H9 (cell line): ENCODE measurements at regions not wholly inside any gene's neighbourhood (a gene's known extent, or its start where the extent isn't known, plus 50 kb on each side); places are given as distances from the start of the nearest gene placed in this dataset.

ENCODE experiments used
- DNase-seq: peaks from one replicate; pipeline ENCODE4 v3.0.0-alpha.2; 2017
- H2AFZ ChIP-seq: one replicate; pipeline ENCODE4 v1.6.1; 2013; ENCODE audit warnings: mild to moderate bottlenecking, low read length, control low read depth, moderate library complexity
- H2AK5ac ChIP-seq: 2 replicates; pipeline ENCODE4 v1.6.1; 2013; ENCODE audit warnings: low read length, control low read depth, mixed read lengths; ENCODE audit not compliant: insufficient read length
- H2BK120ac ChIP-seq: one replicate; pipeline ENCODE4 v1.6.1; 2013; ENCODE audit warnings: low read depth, mild to moderate bottlenecking, low read length, control low read depth, inconsistent platforms; ENCODE audit not compliant: poor library complexity, severe bottlenecking
- H2BK12ac ChIP-seq: 2 replicates; pipeline ENCODE4 v1.6.1; 2013; ENCODE audit warnings: low read length, control low read depth, mixed read lengths, low read depth; ENCODE audit not compliant: insufficient read length
- H2BK15ac ChIP-seq: 2 replicates; pipeline ENCODE4 v1.6.1; 2013; ENCODE audit warnings: low read depth, low read length, control low read depth
- H2BK20ac ChIP-seq: one replicate; pipeline ENCODE4 v1.6.1; 2013; ENCODE audit warnings: low read depth, mild to moderate bottlenecking, low read length, control low read depth, inconsistent platforms; ENCODE audit not compliant: poor library complexity, severe bottlenecking
- H2BK5ac ChIP-seq: 2 replicates; pipeline ENCODE4 v1.6.1; 2013; ENCODE audit warnings: low read length, control low read depth, mixed read lengths; ENCODE audit not compliant: insufficient read length
- H3K14ac ChIP-seq: 2 replicates; pipeline ENCODE4 v1.6.1; 2013; ENCODE audit warnings: low read length, control low read depth; ENCODE audit not compliant: insufficient read depth
- H3K18ac ChIP-seq: 2 replicates; pipeline ENCODE4 v1.6.1; 2013; ENCODE audit warnings: low read depth, mild to moderate bottlenecking, mixed read lengths, low read length, control low read depth; ENCODE audit not compliant: insufficient read length
- H3K23ac ChIP-seq: 2 replicates; pipeline ENCODE4 v1.6.1; 2013; ENCODE audit warnings: low read length, control low read depth, mixed read lengths, low read depth; ENCODE audit not compliant: insufficient read length
- H3K23me2 ChIP-seq: 2 replicates; pipeline ENCODE4 v1.6.1; 2013; ENCODE audit warnings: low read depth, mild to moderate bottlenecking, mixed read lengths, low read length, control low read depth; ENCODE audit not compliant: insufficient read length, poor library complexity, severe bottlenecking
- H3K27ac ChIP-seq: 2 replicates; pipeline ENCODE4 v1.5.1; 2013; ENCODE audit warnings: low read length, control low read depth, mixed read lengths, low read depth; ENCODE audit not compliant: insufficient read length
- H3K27me3 ChIP-seq: 2 replicates; pipeline ENCODE4 v1.6.1; 2013; ENCODE audit warnings: low read length, control low read depth, inconsistent platforms; ENCODE audit not compliant: insufficient read depth
- H3K4ac ChIP-seq: 2 replicates; pipeline ENCODE4 v1.6.1; 2013; ENCODE audit warnings: low read depth, mild to moderate bottlenecking, control low read depth, inconsistent platforms, low read length, moderate library complexity
- H3K4me1 ChIP-seq: 2 replicates; pipeline ENCODE4 v1.6.1; 2013; ENCODE audit warnings: low read length, control low read depth, inconsistent platforms; ENCODE audit not compliant: insufficient read depth
- H3K4me2 ChIP-seq: 2 replicates; pipeline ENCODE4 v1.6.1; 2013; ENCODE audit warnings: low read length, control low read depth, mixed read lengths; ENCODE audit not compliant: insufficient read length, insufficient read depth
- H3K56ac ChIP-seq: 2 replicates; pipeline ENCODE4 v1.6.1; 2013; ENCODE audit warnings: low read depth, mild to moderate bottlenecking, mixed read lengths, low read length, control low read depth; ENCODE audit not compliant: insufficient read length
- H3K79me1 ChIP-seq: 2 replicates; pipeline ENCODE4 v1.6.1; 2013; ENCODE audit warnings: low read depth, mild to moderate bottlenecking, moderate library complexity, low read length, control low read depth, inconsistent platforms; ENCODE audit not compliant: insufficient read depth, poor library complexity, severe bottlenecking
- H3K79me2 ChIP-seq: 2 replicates; pipeline ENCODE4 v1.6.1; 2013; ENCODE audit warnings: low read length, control low read depth, inconsistent platforms; ENCODE audit not compliant: insufficient read depth
- H3K9ac ChIP-seq: 2 replicates; pipeline ENCODE4 v1.6.1; 2013; ENCODE audit warnings: low read length, control low read depth, mixed read lengths; ENCODE audit not compliant: insufficient read length; ENCODE audit errors: extremely low read depth
- H3K9me3 ChIP-seq: one replicate; pipeline ENCODE4 v1.6.1; 2013; ENCODE audit warnings: low read depth, low read length, inconsistent platforms; ENCODE audit not compliant: control insufficient read depth
- H3T11ph ChIP-seq: one replicate; pipeline ENCODE4 v1.6.1; 2013; ENCODE audit warnings: mild to moderate bottlenecking, low read length, control low read depth, inconsistent platforms
- H4K20me1 ChIP-seq: one replicate; pipeline ENCODE4 v1.6.1; 2013; ENCODE audit not compliant: control insufficient read depth, insufficient read length, insufficient read depth
- H4K5ac ChIP-seq: 2 replicates; pipeline ENCODE4 v1.6.1; 2013; ENCODE audit warnings: low read depth, mild to moderate bottlenecking, mixed read lengths, low read length, control low read depth; ENCODE audit not compliant: insufficient read length
- H4K8ac ChIP-seq: replicated peaks from 2 replicates; pipeline ENCODE4 v1.6.1; 2013; ENCODE audit warnings: low read length, control low read depth, mixed read lengths, low read depth; ENCODE audit not compliant: insufficient read length
- H4K91ac ChIP-seq: 2 replicates; pipeline ENCODE4 v1.6.1; 2013; ENCODE audit warnings: low read depth, mild to moderate bottlenecking, moderate library complexity, mixed read lengths, low read length, control low read depth; ENCODE audit not compliant: insufficient read length
- H3K27ac Mint-ChIP-seq, 3 experiments: 2 replicates in 2 of 3; 3 replicates in 1 of 3; pipeline ENCODE4 v1.8.0; 2020 to 2021; ENCODE audit warnings: mixed read lengths in 3 of 3, mild to moderate bottlenecking in 1 of 3, moderate library complexity in 1 of 3
- H3K27me3 Mint-ChIP-seq: 2 replicates; pipeline ENCODE4 v1.8.0; 2021; ENCODE audit warnings: low read depth, mild to moderate bottlenecking, moderate library complexity, mixed read lengths
- H3K36me3 Mint-ChIP-seq, 3 experiments: 2 replicates in 2 of 3; 3 replicates in 1 of 3; pipeline ENCODE4 v1.8.0; 2020 to 2021; ENCODE audit warnings: low read depth in 3 of 3, mixed read lengths in 3 of 3; ENCODE audit not compliant: insufficient read depth in 1 of 3
- H3K4me1 Mint-ChIP-seq, 2 experiments: 2 replicates each; pipeline ENCODE4 v1.8.0; 2020; ENCODE audit warnings: mixed read lengths in 2 of 2
- H3K4me3 Mint-ChIP-seq, 2 experiments: 2 replicates in 1 of 2; 3 replicates in 1 of 2; pipeline ENCODE4 v1.8.0; 2020 to 2021; ENCODE audit warnings: mild to moderate bottlenecking in 2 of 2, mixed read lengths in 2 of 2, moderate library complexity in 1 of 2
- H3K9me3 Mint-ChIP-seq, 2 experiments: 2 replicates in 1 of 2; 3 replicates in 1 of 2; pipeline ENCODE4 v1.8.0; 2020; ENCODE audit warnings: mild to moderate bottlenecking in 2 of 2, mixed read lengths in 2 of 2, moderate library complexity in 1 of 2
- WGBS: extraction: QIAGEN DNeasy Blood & Tissue Kit; methylation state at CpG from one replicate; pipeline ENCODE4 v1.1.7; 2013; ENCODE audit warnings: missing lambda C conversion rate, low lambda C conversion rate, mixed read lengths; ENCODE audit not compliant: insufficient read length; ENCODE audit errors: extremely low coverage; 5-methylcytosine and 5-hydroxymethylcytosine counted together
- TF ChIP-seq, protein P1 (sequence below): fragments of 200-600 bp; sonication (generic); conservative IDR thresholded peaks from 3 replicates; pipeline ENCODE4 v1.8.0; 2021; ENCODE audit warnings: antibody characterized with exemption, mild to moderate bottlenecking

DNA sequence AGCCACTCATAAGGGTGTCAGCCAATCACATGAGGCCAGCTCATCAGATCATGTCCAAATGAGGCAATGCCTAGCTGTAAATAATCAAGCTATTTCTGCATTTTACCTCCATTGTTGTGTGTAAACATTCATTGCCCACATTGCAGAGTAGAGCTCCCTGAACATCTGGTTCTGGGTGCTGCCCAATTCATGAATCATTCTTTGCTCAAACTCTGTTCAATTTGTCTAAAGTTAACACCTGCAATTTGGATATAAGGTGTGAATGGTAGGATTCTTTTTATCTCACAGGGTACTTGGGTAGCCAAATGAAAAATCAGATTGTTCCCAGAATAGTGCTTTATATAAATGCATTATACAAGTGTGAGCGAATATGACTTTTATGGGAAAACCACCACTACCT is 345.5 kb upstream of the NT5C1B start:
- WGBS, result no CpG with 5 or more reads among the region's 1 CpG
- Histone ChIP-seq H2BK12ac (no peak overlapping the region), H2AK5ac (no peak overlapping the region), H3K14ac (no peak overlapping the region), H3T11ph (no peak overlapping the region), H4K20me1 (no peaks in the 10 kb centered on the region), H3K9me3 (no peaks in the 10 kb centered on the region), H3K18ac (no peak overlapping the region), H3K56ac (no peak overlapping the region), H2BK120ac (no peak overlapping the region), H3K79me1 (no peaks in the 10 kb centered on the region), H2BK15ac (no peak overlapping the region), H3K79me2 (no peaks in the 10 kb centered on the region), H4K5ac (no peak overlapping the region), H3K4ac (no peak overlapping the region), H3K27ac (no peak overlapping the region), H3K23ac (no peak overlapping the region), H3K23me2 (no peaks in the 10 kb centered on the region), H3K4me2 (no peak overlapping the region), H2BK5ac (no peak overlapping the region), H2AFZ (no peak overlapping the region), H3K27me3 (no peaks in the 10 kb centered on the region), H2BK20ac (no peak overlapping the region), H3K4me1 (no peaks in the 10 kb centered on the region), H3K9ac (no peak overlapping the region), H4K91ac (no peak overlapping the region), H4K8ac (no peak overlapping the region)
- no peak for DNase-seq
- H3K4me3 Mint-ChIP-seq, result no peak overlapping the region
- peaks cover 7 to 10% of the 10 kb centered on the region in 2 experiments for H3K4me1 Mint-ChIP-seq
- H3K36me3 Mint-ChIP-seq, result no peaks in the 10 kb centered on the region
- TF ChIP-seq, protein P1, sequence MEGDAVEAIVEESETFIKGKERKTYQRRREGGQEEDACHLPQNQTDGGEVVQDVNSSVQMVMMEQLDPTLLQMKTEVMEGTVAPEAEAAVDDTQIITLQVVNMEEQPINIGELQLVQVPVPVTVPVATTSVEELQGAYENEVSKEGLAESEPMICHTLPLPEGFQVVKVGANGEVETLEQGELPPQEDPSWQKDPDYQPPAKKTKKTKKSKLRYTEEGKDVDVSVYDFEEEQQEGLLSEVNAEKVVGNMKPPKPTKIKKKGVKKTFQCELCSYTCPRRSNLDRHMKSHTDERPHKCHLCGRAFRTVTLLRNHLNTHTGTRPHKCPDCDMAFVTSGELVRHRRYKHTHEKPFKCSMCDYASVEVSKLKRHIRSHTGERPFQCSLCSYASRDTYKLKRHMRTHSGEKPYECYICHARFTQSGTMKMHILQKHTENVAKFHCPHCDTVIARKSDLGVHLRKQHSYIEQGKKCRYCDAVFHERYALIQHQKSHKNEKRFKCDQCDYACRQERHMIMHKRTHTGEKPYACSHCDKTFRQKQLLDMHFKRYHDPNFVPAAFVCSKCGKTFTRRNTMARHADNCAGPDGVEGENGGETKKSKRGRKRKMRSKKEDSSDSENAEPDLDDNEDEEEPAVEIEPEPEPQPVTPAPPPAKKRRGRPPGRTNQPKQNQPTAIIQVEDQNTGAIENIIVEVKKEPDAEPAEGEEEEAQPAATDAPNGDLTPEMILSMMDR, result no peak
- H3K9me3 Mint-ChIP-seq, result no peaks in the 10 kb centered on the region
- H3K27ac Mint-ChIP-seq, result no peak overlapping the region
- no peaks in the 10 kb centered on the region for H3K27me3 Mint-ChIP-seq
